ENCODE measurements at regions not wholly inside any gene's neighbourhood (a gene's known extent, or its start where the extent isn't known, plus 50 kb on each side); places are given as distances from the start of the nearest gene placed in this dataset.

DNA sequence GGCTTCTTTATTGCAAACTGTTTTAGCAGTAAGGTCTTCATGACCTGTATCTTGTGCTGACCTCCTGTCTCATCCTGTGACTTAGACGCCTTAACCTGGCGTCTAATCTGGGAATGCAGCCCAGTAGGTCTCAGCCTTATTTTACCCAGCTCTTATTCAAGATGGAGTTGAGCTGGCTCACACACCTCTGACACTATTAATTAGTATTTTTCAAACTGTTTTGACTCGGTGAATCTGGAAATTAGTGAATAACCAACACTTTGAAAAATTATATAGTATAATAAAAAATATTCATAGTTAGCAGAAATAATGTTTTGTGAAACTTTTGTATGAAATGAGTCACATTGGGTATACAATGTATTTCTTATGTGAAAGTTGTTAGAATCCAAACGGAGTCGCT lies 189.4 kb downstream of the PDGFRA start:
- Histone ChIP-seq H3K9ac (ENCODE audit: low read length) (no peak overlapping the region), H3K9me3 (ENCODE audit: low read length) (no peaks in the 10 kb centered on the region), H3K4me3 (ENCODE audit: low read length) (no peak overlapping the region), H4K20me1 (ENCODE audit: insufficient read depth, low read depth, low read length) (no peaks in the 10 kb centered on the region), H2AFZ (ENCODE audit: low read length) (no peak overlapping the region), H3K27ac (ENCODE audit: low read length) (no peak overlapping the region), H3K36me3 (ENCODE audit: insufficient read depth, low read length) (no peaks in the 10 kb centered on the region), H3K9me2 (replicated peaks; ENCODE audit: insufficient read depth, low read length) (no peaks in the 10 kb centered on the region), H3K27me3 (ENCODE audit: low read length) (no peaks in the 10 kb centered on the region), H3K79me2 (ENCODE audit: low read length) (no peaks in the 10 kb centered on the region), H3K4me1 (ENCODE audit: low read length) (no peaks in the 10 kb centered on the region), H3K4me2 (ENCODE audit: low read depth, low read length, poor library complexity, severe bottlenecking) (no peak overlapping the region)
- DNase-seq = no peak

DNA sequence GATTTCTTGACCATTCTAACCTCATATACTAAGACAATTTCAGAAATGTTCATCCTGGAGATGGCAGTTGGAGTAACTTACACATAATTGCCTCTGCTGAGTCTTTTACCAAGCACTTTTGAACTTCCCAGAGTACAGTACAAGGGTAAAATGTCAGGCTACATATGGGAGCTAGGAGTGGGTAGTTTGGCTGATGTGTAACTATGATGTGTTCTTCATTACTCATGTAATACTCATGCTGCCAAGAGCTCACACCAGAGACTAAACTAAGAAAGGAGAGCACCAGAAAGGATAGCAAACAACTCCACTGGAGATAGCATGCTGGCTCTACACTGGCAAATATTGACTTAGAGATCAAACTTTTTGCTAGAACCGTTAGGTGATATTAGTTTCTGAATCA lies 194.0 kb downstream of the PDGFRA start:
- DNase-seq = no peak
- Histone ChIP-seq H3K79me2 (ENCODE audit: low read length) (no peaks in the 10 kb centered on the region), H3K9me3 (ENCODE audit: low read length) (no peaks in the 10 kb centered on the region), H2AFZ (ENCODE audit: low read length) (no peak overlapping the region), H3K4me2 (ENCODE audit: low read depth, low read length, poor library complexity, severe bottlenecking) (no peak overlapping the region), H3K4me1 (ENCODE audit: low read length) (no peaks in the 10 kb centered on the region), H3K9me2 (replicated peaks; ENCODE audit: insufficient read depth, low read length) (no peaks in the 10 kb centered on the region), H4K20me1 (ENCODE audit: insufficient read depth, low read depth, low read length) (no peaks in the 10 kb centered on the region), H3K9ac (ENCODE audit: low read length) (no peak overlapping the region), H3K36me3 (ENCODE audit: insufficient read depth, low read length) (no peaks in the 10 kb centered on the region), H3K27ac (ENCODE audit: low read length) (no peak overlapping the region), H3K4me3 (ENCODE audit: low read length) (no peak overlapping the region), H3K27me3 (ENCODE audit: low read length) (no peaks in the 10 kb centered on the region)

DNA sequence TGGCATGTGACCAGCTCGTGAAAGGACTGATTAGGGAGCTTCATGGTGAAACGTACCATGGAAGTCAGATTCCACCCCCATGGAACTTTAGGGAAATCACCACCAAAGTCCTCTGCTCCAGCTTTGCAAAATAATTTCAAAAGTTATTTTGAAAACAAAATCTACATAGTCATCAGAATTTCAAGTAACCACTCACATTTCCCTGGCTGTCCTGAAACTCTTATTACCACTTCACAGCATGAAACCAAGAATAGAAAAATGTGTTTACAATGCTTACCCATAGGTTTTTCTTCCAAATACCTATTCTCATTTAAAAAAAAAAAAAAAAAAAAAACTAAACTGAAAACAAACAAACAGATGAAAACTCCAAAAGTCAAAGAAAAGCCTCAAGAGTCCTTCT lies 198.7 kb downstream of the PDGFRA start:
- Histone ChIP-seq H3K79me2 (ENCODE audit: low read length) (no peaks in the 10 kb centered on the region), H3K27ac (ENCODE audit: low read length) (no peak overlapping the region), H3K4me3 (ENCODE audit: low read length) (no peak overlapping the region), H3K27me3 (ENCODE audit: low read length) (no peaks in the 10 kb centered on the region), H3K9ac (ENCODE audit: low read length) (no peak overlapping the region), H3K9me3 (ENCODE audit: low read length) (no peaks in the 10 kb centered on the region), H3K4me2 (ENCODE audit: low read depth, low read length, poor library complexity, severe bottlenecking) (no peak overlapping the region), H3K4me1 (ENCODE audit: low read length) (no peaks in the 10 kb centered on the region), H2AFZ (ENCODE audit: low read length) (no peak overlapping the region), H3K9me2 (replicated peaks; ENCODE audit: insufficient read depth, low read length) (no peaks in the 10 kb centered on the region), H3K36me3 (ENCODE audit: insufficient read depth, low read length) (no peaks in the 10 kb centered on the region), H4K20me1 (ENCODE audit: insufficient read depth, low read depth, low read length) (no peaks in the 10 kb centered on the region)
- DNase-seq = no peak

DNA sequence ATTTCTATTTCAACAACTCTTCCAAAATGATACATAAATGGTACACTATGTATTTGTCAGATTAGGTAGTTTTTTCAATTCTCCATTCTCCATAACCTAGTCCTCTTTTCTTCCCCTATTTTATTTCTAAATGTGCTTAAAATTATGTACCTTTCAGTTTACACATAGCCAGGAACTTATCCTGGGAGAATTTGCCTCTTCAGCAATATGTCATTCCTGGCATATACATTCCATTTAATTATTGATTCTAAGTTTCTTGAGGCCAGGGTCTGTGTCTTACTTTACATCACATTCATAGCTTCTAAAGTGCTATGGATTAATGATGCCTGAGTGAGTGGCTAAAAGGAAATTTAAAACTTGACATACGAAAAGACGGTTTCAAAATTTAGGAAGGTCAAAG lies 199.8 kb downstream of the PDGFRA start:
- no peak overlapping the region for H3K4me2 ChIP-seq (ENCODE audit: low read depth, low read length, poor library complexity, severe bottlenecking)
- H3K9me2 ChIP-seq (replicated peaks; ENCODE audit: insufficient read depth, low read length) = no peaks in the 10 kb centered on the region
- H3K4me3 ChIP-seq (ENCODE audit: low read length) = no peak overlapping the region
- no peaks in the 10 kb centered on the region for H3K36me3 ChIP-seq (ENCODE audit: insufficient read depth, low read length)
- H3K9me3 ChIP-seq (ENCODE audit: low read length) = no peaks in the 10 kb centered on the region
- H3K27me3 ChIP-seq (ENCODE audit: low read length) = no peaks in the 10 kb centered on the region
- no peaks in the 10 kb centered on the region for H4K20me1 ChIP-seq (ENCODE audit: insufficient read depth, low read depth, low read length)
- H3K79me2 ChIP-seq (ENCODE audit: low read length) = no peaks in the 10 kb centered on the region
- H2AFZ ChIP-seq (ENCODE audit: low read length) = no peak overlapping the region
- no peak for DNase-seq
- no peak overlapping the region for H3K9ac ChIP-seq (ENCODE audit: low read length)
- H3K27ac ChIP-seq (ENCODE audit: low read length) = no peak overlapping the region
- no peaks in the 10 kb centered on the region for H3K4me1 ChIP-seq (ENCODE audit: low read length)

- no peaks in the 10 kb centered on the region for H3K79me2 ChIP-seq (ENCODE audit: low read length)
- DNase-seq = peak; percentile 56
- no peak overlapping the region for H3K27ac ChIP-seq (ENCODE audit: low read length)
- no peaks in the 10 kb centered on the region for H3K36me3 ChIP-seq (ENCODE audit: insufficient read depth, low read length)
- H4K20me1 ChIP-seq (ENCODE audit: insufficient read depth, low read depth, low read length) = no peaks in the 10 kb centered on the region
- no peak overlapping the region for H3K4me3 ChIP-seq (ENCODE audit: low read length)
- no peak overlapping the region for H2AFZ ChIP-seq (ENCODE audit: low read length)
- no peak overlapping the region for H3K9ac ChIP-seq (ENCODE audit: low read length)
- H3K9me3 ChIP-seq (ENCODE audit: low read length) = no peaks in the 10 kb centered on the region
- no peaks in the 10 kb centered on the region for H3K4me1 ChIP-seq (ENCODE audit: low read length)
- H3K27me3 ChIP-seq (ENCODE audit: low read length) = no peaks in the 10 kb centered on the region
- H3K9me2 ChIP-seq (replicated peaks; ENCODE audit: insufficient read depth, low read length) = no peaks in the 10 kb centered on the region
- H3K4me2 ChIP-seq (ENCODE audit: low read depth, low read length, poor library complexity, severe bottlenecking) = no peak overlapping the region
These were observed 204.6 kb downstream of the PDGFRA start for GRCh38 chr4:54433686-54434085.

- no peak overlapping the region for H3K4me3 ChIP-seq (ENCODE audit: low read length)
These were observed 210.7 kb downstream of the PDGFRA start for GRCh38 chr4:54439831-54440243.

DNA sequence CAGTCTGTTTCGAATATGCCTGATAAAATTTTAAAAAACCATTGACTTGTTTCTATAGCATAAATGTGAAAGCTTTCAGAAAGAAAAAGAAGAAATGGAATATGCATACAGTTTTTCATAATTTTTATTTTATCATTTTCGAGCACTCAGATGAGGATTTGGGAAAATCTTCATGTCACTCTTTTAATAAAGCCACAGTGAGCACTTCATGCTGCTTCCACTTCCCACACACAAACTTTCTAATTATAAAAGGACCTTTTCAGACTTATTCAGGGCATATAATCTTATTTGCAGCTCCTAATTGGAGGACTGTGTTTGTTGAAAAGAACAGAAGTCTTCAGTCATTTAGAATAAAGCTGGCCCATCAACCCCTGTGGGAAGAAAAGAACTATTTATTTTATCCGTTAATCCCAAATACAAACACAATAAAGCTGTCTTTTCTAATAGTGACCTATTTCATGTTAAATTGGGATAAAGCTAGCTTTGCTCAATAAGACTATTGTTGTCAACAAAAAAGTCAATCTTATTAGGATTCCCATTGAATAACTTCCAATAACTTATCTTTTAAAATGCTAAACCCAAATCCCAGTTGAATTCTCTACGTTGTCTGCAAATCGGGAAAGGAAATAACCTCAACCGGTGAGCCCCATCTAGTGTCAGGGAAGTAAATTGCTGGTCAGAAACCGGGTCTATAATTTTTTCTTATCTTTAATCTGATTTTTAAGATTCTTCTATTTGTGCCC lies 211.5 kb downstream of the PDGFRA start:
- no peaks in the 10 kb centered on the region for H3K9me3 ChIP-seq (ENCODE audit: low read length)
- H3K4me3 ChIP-seq (ENCODE audit: low read length) = no peak overlapping the region
- no peaks in the 10 kb centered on the region; the same call in 1 of the 2 replicates for H3K4me1 ChIP-seq (ENCODE audit: low read length)
- H3K79me2 ChIP-seq (ENCODE audit: low read length) = no peaks in the 10 kb centered on the region
- H3K27ac ChIP-seq (ENCODE audit: low read length) = no peak overlapping the region
- H3K9me2 ChIP-seq (replicated peaks; ENCODE audit: insufficient read depth, low read length) = no peaks in the 10 kb centered on the region
- H3K4me2 ChIP-seq (ENCODE audit: low read depth, low read length, poor library complexity, severe bottlenecking) = no peak overlapping the region
- H2AFZ ChIP-seq (ENCODE audit: low read length) = no peak overlapping the region
- no peaks in the 10 kb centered on the region for H3K36me3 ChIP-seq (ENCODE audit: insufficient read depth, low read length)
- DNase-seq = peak; percentile 59
- H3K27me3 ChIP-seq (ENCODE audit: low read length) = no peaks in the 10 kb centered on the region
- no peak overlapping the region for H3K9ac ChIP-seq (ENCODE audit: low read length)
- no peaks in the 10 kb centered on the region for H4K20me1 ChIP-seq (ENCODE audit: insufficient read depth, low read depth, low read length)

More at GRCh38 chr4:54439831-54440243, 210.7 kb downstream of the PDGFRA start:
- Histone ChIP-seq H3K9me3 (ENCODE audit: low read length) (no peaks in the 10 kb centered on the region), H3K9me2 (replicated peaks; ENCODE audit: insufficient read depth, low read length) (no peaks in the 10 kb centered on the region), H4K20me1 (ENCODE audit: insufficient read depth, low read depth, low read length) (no peaks in the 10 kb centered on the region), H3K36me3 (ENCODE audit: insufficient read depth, low read length) (no peaks in the 10 kb centered on the region), H3K4me2 (ENCODE audit: low read depth, low read length, poor library complexity, severe bottlenecking) (no peak overlapping the region), H2AFZ (ENCODE audit: low read length) (no peak overlapping the region), H3K27ac (ENCODE audit: low read length) (no peak overlapping the region), H3K79me2 (ENCODE audit: low read length) (no peaks in the 10 kb centered on the region), H3K4me1 (ENCODE audit: low read length) (no peaks in the 10 kb centered on the region; the same call in 1 of the 2 replicates), H3K27me3 (ENCODE audit: low read length) (no peaks in the 10 kb centered on the region), H3K9ac (ENCODE audit: low read length) (no peak overlapping the region)
- DNase-seq = peak; percentile 67

DNA sequence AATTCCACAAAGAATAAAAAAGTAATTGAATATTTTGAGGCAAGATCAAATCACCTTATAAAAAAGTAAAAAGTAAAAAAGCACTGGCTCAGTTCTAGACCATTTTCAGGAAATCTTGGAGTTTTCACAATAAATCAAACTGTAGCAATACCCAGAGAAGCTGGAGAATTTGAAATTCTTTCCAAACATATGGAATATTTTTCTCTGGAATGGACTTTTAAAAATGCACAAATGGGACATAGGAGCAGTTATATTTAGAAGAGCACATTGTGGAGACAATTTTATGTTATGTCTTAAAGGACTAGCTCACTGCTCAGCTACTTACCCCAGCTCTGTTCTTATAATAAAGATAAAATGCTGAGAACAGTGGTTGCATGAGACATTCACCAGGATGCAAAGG lies 211.9 kb upstream of the KIT start:
- DNase-seq = no peak
- no peak overlapping the region for H3K4me2 ChIP-seq (ENCODE audit: low read depth, low read length, poor library complexity, severe bottlenecking)
- no peaks in the 10 kb centered on the region for H3K27me3 ChIP-seq (ENCODE audit: low read length)
- no peak overlapping the region for H2AFZ ChIP-seq (ENCODE audit: low read length)
- H4K20me1 ChIP-seq (ENCODE audit: insufficient read depth, low read depth, low read length) = no peaks in the 10 kb centered on the region
- no peaks in the 10 kb centered on the region for H3K9me3 ChIP-seq (ENCODE audit: low read length)
- no peak overlapping the region for H3K4me3 ChIP-seq (ENCODE audit: low read length)
- H3K9ac ChIP-seq (ENCODE audit: low read length) = no peak overlapping the region
- H3K4me1 ChIP-seq (ENCODE audit: low read length) = no peaks in the 10 kb centered on the region
- H3K36me3 ChIP-seq (ENCODE audit: insufficient read depth, low read length) = no peaks in the 10 kb centered on the region
- H3K9me2 ChIP-seq (replicated peaks; ENCODE audit: insufficient read depth, low read length) = no peaks in the 10 kb centered on the region
- H3K27ac ChIP-seq (ENCODE audit: low read length) = no peak overlapping the region
- no peaks in the 10 kb centered on the region for H3K79me2 ChIP-seq (ENCODE audit: low read length)

All from Karpas-422 (cell line).